Motor neuron (in vitro differentiated cells): ENCODE measurements at regions not wholly inside any gene's neighbourhood (a gene's known extent, or its start where the extent isn't known, plus 50 kb on each side); places are given as distances from the start of the nearest gene placed in this dataset.
"Not testable (repeated sequence)": the region's sequence is repeated elsewhere in the genome, so short reads cannot be mapped to it uniquely, and the experiment has no call there.

Experiments
- ATAC-seq, 8 experiments: fragments of 200-7000 bp; cut with Tn5 transposase; replicated peaks in 6 of 8; 2 replicates each; pipeline ENCODE4 v1.8.0; 2021; ENCODE audit warnings: mild to moderate bottlenecking in 8 of 8, moderate library complexity in 8 of 8
- H3K27ac ChIP-seq, 2 donors: fragments of 250-450 bp; sonication (Bioruptor Pico); 2 replicates each; pipeline ENCODE4 v1.9.0; 2021; ENCODE audit warnings: antibody characterized with exemption in 2 of 2, mild to moderate bottlenecking in 2 of 2, moderate library complexity in 1 of 2
- H3K4me1 ChIP-seq, 2 donors: fragments of 250-450 bp; sonication (Bioruptor Pico); replicated peaks in 1 of 2; 2 replicates each; pipeline ENCODE4 v1.6.1; 2021; ENCODE audit warnings: antibody characterized with exemption in 2 of 2, mild to moderate bottlenecking in 2 of 2, moderate library complexity in 1 of 2
- H3K4me3 ChIP-seq, 5 donors: fragments of 250-450 bp; sonication (Bioruptor Pico); 2 replicates each; pipeline ENCODE4 v1.9.0; 2021; ENCODE audit warnings: antibody characterized with exemption in 5 of 5, mild to moderate bottlenecking in 5 of 5, moderate library complexity in 4 of 5
- WGBS, 10 experiments: fragments of 450-650 bp; shearing (Covaris generic); methylation state at CpG; one replicate each; pipeline ENCODE4 v1.0.0; 2022; 5-methylcytosine and 5-hydroxymethylcytosine counted together
- in situ Hi-C, 9 experiments: fragments of 400-800 bp; cut with MboI; loops; one replicate each; pipeline ENCODE4 v1.15.0; 2021; ENCODE audit warnings: low sequenced_read_pairs in 9 of 9, low pct_unique_long_range_greater_than_20kb in 2 of 9; ENCODE audit not compliant: unreplicated experiment in 9 of 9

DNA sequence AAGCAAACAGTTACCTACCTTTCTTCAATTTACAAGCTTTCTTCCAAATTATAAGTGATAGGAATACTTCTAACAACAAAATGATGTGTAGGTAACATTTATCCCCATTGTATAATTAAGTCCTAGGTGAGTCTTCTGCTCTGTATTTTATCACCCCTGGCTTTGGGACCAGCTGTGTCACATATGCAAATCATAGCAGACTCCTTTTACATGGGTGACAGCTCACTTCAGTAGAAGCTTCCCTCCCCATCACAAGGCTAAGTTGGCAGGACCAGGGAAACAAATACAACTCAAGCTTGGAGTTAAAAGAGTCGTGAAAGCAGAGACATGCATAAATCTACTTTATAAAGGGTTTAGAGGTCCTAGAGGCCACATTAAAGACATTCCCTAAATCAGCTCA lies 121.1 kb upstream of the RUNX1 start:
- H3K27ac ChIP-seq: no peak overlapping the region
- no peak for ATAC-seq
- in situ Hi-C loops: no loop called here
- peaks cover 4 to 12% of the 10 kb centered on the region in 2 donors for H3K4me1 ChIP-seq
- no peak overlapping the region for H3K4me3 ChIP-seq
- 20 to 100% (median 77%) methylated on average over 1 of the region's 1 CpG; no CpG with 5 or more reads in 4 of the 10 experiments for WGBS, 10 experiments

DNA sequence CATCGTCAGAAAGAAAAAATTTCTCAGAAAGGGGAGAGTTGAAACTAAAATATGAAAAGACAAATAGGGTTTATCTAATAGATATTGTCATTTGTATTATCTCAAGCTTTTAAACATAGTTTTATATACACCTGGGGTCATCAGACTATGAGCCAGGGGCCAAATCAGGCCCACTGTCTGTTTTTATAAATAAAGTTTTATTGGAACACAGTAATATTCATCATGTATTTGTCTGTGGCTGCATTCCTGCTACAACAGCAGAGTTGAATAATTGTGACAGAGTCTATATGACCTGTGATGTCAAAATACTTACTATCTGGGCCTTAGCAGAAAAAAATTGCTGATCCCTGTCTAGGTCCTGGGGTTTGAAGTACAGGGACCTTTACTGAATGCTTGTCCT lies 120.5 kb upstream of the RUNX1 start:
- in situ Hi-C loops: no loop called here
- H3K4me1 ChIP-seq: peaks cover 4 to 12% of the 10 kb centered on the region in 2 donors
- 50 to 100% (median 80%) methylated on average over 1 of the region's 1 CpG; no CpG with 5 or more reads in 1 of the 10 experiments for WGBS, 10 experiments
- no peak for ATAC-seq
- H3K27ac ChIP-seq: no peak overlapping the region
- H3K4me3 ChIP-seq: no peak overlapping the region

DNA sequence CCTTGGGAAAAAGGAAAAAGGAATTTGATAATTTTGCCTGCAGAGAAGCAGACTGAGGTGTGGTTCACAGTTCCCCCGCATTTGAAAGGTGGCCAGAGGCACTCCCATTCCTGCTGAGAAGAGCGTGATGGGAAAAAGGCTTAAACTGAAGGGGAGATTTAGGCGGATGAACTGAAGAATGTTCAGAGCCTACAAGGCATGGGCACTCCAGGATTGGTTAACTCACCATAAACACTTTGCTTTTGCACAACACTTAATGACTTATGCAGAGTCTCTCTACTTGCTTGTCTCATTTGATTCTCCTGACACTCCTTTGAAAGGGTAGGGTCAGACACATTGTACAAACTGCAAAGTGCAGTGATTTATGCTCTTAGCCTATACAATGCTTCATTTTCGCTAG lies 119.6 kb upstream of the RUNX1 start:
- H3K4me3 ChIP-seq: no peak overlapping the region
- in situ Hi-C loops: no loop called here
- ATAC-seq: peak; percentile 39 to 97 (median 70)
- 40 to 100% (median 80%) methylated on average over 1 to 4 of the region's 4 CpGs; no CpG with 5 or more reads in 2 of the 10 experiments for WGBS, 10 experiments
- no peak overlapping the region for H3K27ac ChIP-seq
- H3K4me1 ChIP-seq: peaks cover 4 to 12% of the 10 kb centered on the region in 2 donors

DNA sequence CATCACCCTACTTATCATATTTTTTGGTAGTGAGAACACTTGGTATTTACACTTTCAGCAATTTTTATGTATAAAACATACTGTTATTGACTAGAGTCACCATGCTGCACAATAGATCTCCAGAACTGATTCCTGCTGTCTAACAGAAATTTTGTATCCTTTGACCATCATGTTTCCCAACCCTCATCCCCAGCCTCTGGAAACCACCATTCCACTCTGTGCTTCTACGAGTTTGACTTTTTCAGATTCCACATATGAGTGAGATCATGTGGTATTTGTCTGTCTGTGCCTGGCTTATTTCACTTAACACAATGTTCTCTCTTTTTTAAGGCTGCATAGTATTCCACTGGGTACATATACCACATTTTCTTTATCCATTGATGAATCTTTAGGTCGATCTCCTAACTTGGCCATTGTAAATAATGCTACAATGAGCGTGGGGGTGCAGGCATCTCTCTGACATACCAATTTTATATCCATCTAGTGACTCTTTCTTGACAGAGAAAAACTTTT lies 115.9 kb upstream of the RUNX1 start:
- in situ Hi-C loops: no loop called here
- no peak overlapping the region for H3K4me3 ChIP-seq
- no peak for ATAC-seq
- no peak overlapping the region for H3K27ac ChIP-seq
- 0 to 94% (median 54%) methylated on average over 1 to 3 of the region's 3 CpGs; no CpG with 5 or more reads in 1 of the 10 experiments for WGBS, 10 experiments
- H3K4me1 ChIP-seq: peaks cover 4 to 12% of the 10 kb centered on the region in 2 donors

DNA sequence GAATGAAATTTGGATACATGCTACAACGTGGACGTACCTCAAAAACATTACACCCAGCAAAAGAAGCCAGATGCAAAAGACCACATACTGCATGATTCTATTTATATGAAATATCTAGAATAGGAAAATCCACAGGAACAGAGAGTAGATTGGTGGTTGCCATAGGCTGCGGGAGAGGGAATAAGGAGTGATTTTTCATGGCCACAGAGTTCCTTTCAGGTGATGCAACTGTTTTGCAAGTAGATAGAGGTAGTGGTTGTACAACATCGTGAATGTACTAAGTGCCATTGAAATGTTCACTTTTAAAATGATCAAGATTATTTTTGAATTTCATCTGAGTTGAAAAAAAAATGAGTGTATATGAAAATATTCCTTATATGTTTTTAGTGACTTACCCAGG lies 115.3 kb upstream of the RUNX1 start:
- ATAC-seq: no peak
- 60 to 100% (median 89%) methylated on average over 1 to 4 of the region's 4 CpGs; no CpG with 5 or more reads in 2 of the 10 experiments for WGBS, 10 experiments
- H3K4me3 ChIP-seq: no peak overlapping the region
- peaks cover 4 to 12% of the 10 kb centered on the region in 2 donors for H3K4me1 ChIP-seq
- no peak overlapping the region for H3K27ac ChIP-seq
- in situ Hi-C loops: no loop called here

DNA sequence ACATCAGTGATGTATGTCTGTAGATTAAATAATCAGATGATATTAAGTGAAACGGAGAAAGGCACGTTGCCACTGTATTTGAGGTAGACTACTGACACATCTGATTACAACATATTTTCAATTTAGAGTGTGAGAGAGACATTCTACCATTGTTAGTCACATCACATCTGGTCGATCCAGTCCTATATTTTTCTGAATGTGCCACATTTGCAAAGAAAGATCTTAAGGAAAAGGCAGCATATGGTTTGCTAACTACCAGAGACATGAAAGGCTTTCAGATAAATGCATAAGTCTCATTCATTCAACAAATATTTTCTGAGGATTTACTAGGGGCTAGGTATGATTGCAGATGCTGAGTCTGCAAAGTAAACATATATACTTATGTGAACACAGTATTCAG lies 114.3 kb upstream of the RUNX1 start:
- in situ Hi-C loops: no loop called here
- H3K4me3 ChIP-seq: no peak overlapping the region
- peak in 2 of 8 experiments; percentile 49 to 63 for ATAC-seq
- WGBS, 10 experiments: 0 to 90% (median 63%) methylated on average over 1 to 3 of the region's 3 CpGs; no CpG with 5 or more reads in 2 of the 10 experiments
- no peak overlapping the region for H3K27ac ChIP-seq
- peaks cover 0 to 3% of the 10 kb centered on the region in 2 donors for H3K4me1 ChIP-seq

DNA sequence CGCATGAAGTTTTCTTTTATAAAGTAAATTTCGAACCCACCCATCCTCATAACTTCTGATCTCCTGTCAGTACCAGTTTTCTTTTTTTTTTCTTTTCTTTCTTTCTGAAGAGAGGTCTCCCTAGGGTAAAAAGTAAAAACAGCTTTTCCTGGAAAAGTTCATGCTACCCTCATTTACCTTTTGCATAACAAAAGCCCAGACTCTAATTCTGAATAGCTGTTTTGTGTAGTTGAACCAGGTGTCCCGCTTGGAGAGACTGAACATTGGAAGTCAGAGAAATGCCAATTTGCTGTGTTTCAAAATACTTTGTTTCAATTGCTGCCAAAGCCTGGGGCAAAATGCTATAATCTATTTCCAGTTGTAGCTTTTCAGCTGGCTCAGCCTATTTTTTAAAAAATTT lies 113.7 kb upstream of the RUNX1 start:
- no peaks in the 10 kb centered on the region for H3K4me1 ChIP-seq
- ATAC-seq: no peak
- in situ Hi-C loops: no loop called here
- WGBS, 10 experiments: 17 to 94% (median 78%) methylated on average over 1 to 3 of the region's 3 CpGs; no CpG with 5 or more reads in 2 of the 10 experiments
- H3K27ac ChIP-seq: no peak overlapping the region
- H3K4me3 ChIP-seq: no peak overlapping the region

DNA sequence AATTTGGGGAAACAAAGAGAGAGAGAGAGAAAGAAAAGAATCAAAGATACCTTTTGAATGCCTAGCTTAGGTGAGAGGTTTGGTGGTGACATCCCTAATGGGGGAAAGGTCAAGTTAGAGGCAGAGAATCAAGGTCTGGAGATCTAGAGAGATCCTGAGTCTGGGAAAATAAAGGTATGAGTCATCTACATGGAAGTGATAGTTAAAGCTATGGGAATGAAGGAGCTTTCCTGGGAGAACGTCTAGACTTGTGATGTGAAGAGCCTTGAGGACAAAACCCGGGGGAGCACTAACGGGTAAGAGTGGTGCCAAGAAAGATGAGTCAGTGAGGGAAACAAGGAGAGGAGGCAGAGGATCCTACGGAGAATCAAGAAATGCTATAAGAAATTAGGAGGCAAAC lies 110.8 kb upstream of the RUNX1 start:
- no peak overlapping the region for H3K27ac ChIP-seq
- in situ Hi-C loops: no loop called here
- H3K4me3 ChIP-seq: no peak overlapping the region
- ATAC-seq: no peak
- H3K4me1 ChIP-seq: no peaks in the 10 kb centered on the region
- 10 to 100% (median 69%) methylated on average over 1 to 4 of the region's 4 CpGs; no CpG with 5 or more reads in 2 of the 10 experiments for WGBS, 10 experiments

DNA sequence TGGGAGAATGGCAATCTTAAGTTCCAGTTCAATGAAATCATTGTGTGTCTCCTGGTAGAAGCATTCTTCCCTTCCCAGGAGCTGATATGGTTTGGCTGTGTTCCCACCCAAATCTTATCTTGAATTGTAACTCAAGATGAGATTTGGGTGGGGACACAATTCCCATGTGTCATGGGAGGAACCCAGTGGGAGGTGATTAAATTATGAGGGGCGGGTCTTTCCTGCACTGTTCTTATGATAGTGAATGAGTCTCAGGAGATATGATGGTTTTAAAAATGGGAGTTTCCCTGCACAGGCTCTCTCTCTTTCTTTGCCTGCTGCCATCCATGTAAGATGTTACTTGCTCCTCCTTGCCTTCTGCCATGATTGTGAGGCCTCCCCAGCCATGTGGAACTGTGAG lies 108.3 kb upstream of the RUNX1 start:
- H3K4me3 ChIP-seq, in situ Hi-C loops, H3K4me1 ChIP-seq, H3K27ac ChIP-seq: not testable (repeated sequence)
- peak in 2 of 8 experiments; percentile 41 to 60 for ATAC-seq
- 38 to 100% (median 68%) methylated on average over 1 of the region's 1 CpG; no CpG with 5 or more reads in 6 of the 10 experiments for WGBS, 10 experiments

DNA sequence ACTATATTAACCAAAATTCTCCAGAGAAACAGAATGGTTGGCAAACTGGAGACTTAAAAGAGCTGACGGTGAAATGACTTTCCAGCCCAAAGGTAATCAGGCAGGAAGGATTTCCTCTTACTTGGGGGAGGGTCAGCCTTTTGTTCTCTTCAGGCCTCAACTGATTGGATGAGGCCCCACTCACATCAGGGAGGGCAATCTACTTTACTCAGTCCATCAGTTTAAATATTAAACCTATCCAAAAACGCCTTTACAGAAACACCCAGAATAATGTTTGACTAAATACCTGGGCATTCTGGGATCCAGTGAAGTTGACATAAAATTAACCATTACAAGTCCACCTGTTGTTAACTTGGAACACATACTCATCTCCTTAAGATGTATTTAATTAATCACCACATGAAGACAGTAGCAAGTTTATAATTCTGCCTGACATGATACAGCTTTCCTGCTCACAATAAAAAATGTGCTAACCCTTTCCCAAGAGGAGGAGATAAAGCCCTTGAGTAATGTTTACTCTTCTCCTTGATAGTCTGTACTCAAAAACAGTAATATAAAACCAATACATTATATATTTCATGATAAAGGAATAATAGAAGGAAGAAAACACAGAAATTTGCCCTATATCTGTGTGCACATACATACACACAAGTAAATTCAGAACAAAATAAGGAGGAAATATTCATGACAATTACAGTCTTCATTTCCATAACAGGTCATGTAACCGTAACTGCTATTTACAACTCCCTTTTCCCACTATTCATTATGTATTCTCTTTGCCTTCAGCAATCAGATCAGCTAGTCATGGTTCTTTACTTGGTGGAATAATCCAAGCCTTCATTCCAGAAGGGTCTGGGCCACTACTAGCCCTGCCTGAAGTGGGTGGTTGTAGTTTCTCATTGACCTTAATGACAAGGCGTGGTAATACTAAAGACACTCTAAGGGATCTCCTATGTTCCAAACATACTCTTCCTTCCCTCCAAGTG lies 107.5 kb upstream of the RUNX1 start:
- Histone ChIP-seq H3K27ac (no peak overlapping the region), H3K4me3 (no peak overlapping the region), H3K4me1 (no peaks in the 10 kb centered on the region)
- WGBS, 10 experiments: 67 to 100% (median 86%) methylated on average over 1 to 4 of the region's 4 CpGs
- peak in 3 of 8 experiments; percentile 54 to 97 (median 97) for ATAC-seq
- in situ Hi-C loops: no loop called here

DNA sequence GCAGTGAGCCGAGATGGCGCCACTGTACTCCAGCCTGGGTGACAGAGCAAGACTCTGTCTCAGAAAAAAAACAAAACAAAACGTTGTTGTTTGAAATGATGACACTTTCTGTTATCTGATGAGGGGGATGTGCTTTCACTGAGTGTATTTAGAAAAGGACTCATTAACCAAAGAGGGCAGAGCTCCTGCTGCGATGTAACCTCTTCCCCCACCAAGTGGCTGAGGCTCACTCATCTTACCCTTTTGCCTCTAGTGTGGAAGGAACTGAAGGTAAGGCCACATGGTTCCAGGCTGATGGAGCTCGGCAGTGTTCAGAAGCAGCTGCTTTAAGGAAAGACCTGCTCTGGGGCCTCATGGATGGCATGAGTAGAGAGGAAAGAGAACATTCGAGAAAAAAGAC lies 105.7 kb upstream of the RUNX1 start:
- ATAC-seq: no peak
- H3K4me3 ChIP-seq: no peak overlapping the region
- 40 to 100% (median 70%) methylated on average over 1 to 5 of the region's 6 CpGs; no CpG with 5 or more reads in 2 of the 10 experiments for WGBS, 10 experiments
- in situ Hi-C loops: no loop called here
- no peaks in the 10 kb centered on the region for H3K4me1 ChIP-seq
- H3K27ac ChIP-seq: no peak overlapping the region

DNA sequence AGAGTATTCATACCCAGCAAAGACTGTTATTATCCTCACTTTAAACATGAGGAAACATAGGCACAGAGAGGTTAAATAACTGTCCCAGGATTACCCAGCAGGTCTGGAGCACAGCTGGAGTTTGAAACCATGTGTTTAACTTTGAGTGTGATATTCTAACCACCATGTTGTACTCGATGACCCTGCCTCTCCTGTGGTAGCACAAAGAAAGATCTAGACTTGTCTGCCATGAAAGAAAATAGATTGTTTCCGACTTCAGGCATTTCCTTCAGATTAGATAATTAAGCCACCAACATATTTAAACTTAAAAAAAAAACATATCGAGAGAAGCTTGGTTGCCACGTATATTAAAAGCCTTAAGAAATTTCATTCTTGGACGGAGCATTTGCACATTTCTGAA lies 104.6 kb upstream of the RUNX1 start:
- no peaks in the 10 kb centered on the region for H3K4me1 ChIP-seq
- H3K27ac ChIP-seq: no peak overlapping the region
- H3K4me3 ChIP-seq: no peak overlapping the region
- in situ Hi-C loops: no loop called here
- WGBS, 10 experiments: 44 to 100% (median 79%) methylated on average over 1 to 5 of the region's 5 CpGs
- ATAC-seq: no peak

DNA sequence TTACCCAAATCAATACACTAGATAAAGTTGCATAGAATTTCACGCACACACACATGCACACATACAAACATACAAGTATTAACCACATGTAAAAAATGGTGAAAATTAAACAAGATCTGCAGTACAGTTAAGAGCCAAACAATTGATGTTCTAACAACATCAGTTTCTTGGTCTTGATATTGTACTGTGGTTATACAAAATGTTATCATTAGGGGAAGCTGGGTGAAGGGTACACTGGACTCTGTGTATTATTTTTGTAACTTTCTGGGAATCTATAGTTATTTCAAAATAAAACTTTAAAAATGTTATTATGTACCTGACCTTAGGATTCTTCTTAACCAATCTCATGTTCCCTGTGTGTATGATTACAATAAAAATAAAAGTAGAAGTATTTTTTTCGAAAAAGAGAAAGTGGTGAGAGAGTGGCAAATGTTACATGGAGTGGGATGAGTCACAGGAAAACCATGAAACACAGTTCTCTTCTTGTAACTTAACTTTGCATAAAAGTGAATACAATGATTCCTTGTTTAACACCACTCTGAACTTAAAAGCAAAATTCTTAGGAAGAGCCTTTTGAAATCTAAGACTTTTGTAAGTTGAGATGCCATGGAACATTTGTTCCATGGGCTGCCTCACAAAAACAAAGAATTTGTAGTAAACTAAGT lies 101.6 kb upstream of the RUNX1 start:
- Histone ChIP-seq H3K4me1 (no peaks in the 10 kb centered on the region), H3K4me3 (no peak overlapping the region), H3K27ac (no peak overlapping the region)
- in situ Hi-C loops: no loop called here
- ATAC-seq: peak in 2 of 8 experiments; percentile 42 to 61
- WGBS, 10 experiments: 60 to 100% (median 89%) methylated on average over 1 to 2 of the region's 2 CpGs
